ENCODE measurements at regions not wholly inside any gene's neighbourhood (a gene's known extent, or its start where the extent isn't known, plus 50 kb on each side); places are given as distances from the start of the nearest gene placed in this dataset.
"Not testable (repeated sequence)": the region's sequence is repeated elsewhere in the genome, so short reads cannot be mapped to it uniquely, and the experiment has no call there.

DNA sequence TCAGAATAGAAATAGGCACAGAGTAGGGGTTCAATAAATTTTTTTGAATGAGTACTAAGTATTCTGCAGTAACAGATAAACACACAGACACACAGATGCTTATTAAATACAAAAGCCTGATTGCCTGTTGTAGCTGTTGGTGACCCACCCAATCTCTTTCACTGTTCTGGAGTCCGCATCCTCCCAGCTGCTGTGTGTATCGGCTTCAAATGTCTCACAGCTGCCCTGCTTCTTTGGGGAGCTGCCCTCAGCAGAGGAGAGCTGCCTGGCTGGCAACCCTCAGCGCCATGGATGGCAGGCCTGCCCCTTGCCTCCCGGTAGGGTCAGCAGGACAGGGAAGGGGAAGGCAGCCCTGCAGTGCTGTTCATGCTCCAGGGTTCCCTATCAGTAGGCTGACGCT is 50.5 kb upstream of the PRNP start:
- DNase-seq (ENCODE audit: low read depth in 2 of 2): no peak

DNA sequence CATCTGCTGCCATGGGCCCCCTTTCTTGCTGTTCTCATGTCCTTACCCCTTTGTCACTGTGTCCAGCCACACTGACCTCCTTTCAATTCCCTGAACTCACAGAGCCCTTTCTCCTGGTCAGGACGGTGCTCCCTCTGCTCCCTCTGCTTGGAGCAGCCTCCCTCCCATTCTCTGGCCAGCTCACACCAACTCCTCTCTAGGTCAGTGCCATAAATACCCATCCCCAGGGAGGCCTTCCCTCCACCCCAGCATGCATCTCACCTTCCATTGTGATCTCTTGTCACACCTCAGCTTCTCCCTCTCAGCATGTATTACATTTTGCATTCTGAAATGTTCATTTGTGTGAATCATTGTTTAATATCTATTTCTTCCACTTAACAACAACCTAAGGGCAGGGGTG is 50.9 kb upstream of the PRNP start:
- DNase-seq (ENCODE audit: low read depth in 2 of 2): no peak

GRCh38 chr20:4633780-4634179 is 52.5 kb upstream of the PRNP start:
- peak; percentile 56 to 63 for DNase-seq (ENCODE audit: low read depth in 2 of 2)

DNA sequence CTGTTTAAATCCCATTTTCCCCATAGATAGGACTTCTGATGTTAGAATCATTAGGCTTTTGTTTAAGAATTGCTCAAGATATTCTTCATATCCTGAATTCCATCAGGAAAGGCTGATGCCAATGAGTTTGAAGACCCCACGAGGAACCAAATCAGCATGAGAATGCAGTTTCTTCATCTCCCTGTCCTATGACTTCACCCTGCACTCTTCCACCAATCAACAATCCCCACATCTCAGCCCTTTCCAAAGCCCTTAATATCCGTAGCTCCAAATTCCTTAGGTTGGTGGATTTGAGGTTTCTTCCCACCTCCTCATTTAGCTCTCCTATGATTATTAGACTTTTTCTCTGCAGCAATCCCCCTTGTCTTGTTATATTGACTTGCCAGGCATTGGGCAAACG is 52.9 kb upstream of the PRNP start:
- DNase-seq (ENCODE audit: low read depth in 2 of 2): no peak

GRCh38 chr20:4632876-4633275 is 53.4 kb upstream of the PRNP start:
- DNase-seq (ENCODE audit: low read depth in 2 of 2): no peak

GRCh38 chr20:4626228-4626627 is 60.0 kb upstream of the PRNP start:
- DNase-seq (ENCODE audit: low read depth in 2 of 2): no peak

- no peak for DNase-seq (ENCODE audit: low read depth in 2 of 2)
Measured at GRCh38 chr20:4625687-4626086, 60.6 kb upstream of the PRNP start.

- DNase-seq (ENCODE audit: low read depth in 2 of 2): not testable (repeated sequence)
Measured at GRCh38 chr20:4624675-4625336, 61.5 kb upstream of the PRNP start.

DNA sequence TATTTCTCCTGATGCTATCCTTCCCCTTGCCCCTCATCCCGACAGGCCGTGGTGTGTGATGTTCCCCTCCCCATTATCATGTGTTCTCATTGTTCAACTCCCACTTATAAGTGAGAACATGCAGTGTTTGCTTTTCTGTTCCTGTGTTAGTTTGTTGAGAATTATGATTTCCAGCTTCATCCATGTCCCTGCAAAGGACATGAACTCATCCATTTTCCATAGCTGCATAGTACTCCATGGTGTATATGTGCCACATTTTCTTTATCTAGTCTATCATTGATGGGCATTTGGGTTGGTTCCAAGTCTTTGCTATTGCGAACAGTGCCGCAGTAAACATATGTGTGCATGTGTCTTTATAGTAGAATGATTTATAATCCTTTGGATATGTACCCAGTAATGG is 67.1 kb upstream of the PRNP start:
- not testable (repeated sequence) for DNase-seq (ENCODE audit: low read depth in 2 of 2)

DNA sequence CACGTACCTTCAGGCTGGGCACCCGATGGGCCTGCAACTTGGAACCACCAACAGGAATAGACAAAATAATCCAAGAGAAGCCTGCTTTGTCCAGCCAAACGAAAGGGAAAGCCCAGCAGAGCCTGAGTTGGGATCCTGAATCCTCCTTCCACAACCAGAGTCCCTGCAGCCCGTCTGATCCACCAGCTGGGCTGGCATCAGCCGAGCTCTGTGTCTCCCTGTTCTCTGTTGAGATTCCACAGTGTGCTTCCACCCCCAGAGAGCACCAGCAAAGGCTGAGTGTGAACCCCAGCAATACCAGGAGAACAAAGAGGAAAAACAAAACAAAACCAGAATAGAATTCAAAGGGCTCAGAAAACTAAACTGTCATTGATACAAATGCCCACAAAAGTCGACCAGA is 68.8 kb upstream of the PRNP start:
- no peak for DNase-seq (ENCODE audit: low read depth in 2 of 2)

- no peak for DNase-seq (ENCODE audit: low read depth in 2 of 2)
Measured at GRCh38 chr20:4617019-4617418, 69.2 kb upstream of the PRNP start.

DNA sequence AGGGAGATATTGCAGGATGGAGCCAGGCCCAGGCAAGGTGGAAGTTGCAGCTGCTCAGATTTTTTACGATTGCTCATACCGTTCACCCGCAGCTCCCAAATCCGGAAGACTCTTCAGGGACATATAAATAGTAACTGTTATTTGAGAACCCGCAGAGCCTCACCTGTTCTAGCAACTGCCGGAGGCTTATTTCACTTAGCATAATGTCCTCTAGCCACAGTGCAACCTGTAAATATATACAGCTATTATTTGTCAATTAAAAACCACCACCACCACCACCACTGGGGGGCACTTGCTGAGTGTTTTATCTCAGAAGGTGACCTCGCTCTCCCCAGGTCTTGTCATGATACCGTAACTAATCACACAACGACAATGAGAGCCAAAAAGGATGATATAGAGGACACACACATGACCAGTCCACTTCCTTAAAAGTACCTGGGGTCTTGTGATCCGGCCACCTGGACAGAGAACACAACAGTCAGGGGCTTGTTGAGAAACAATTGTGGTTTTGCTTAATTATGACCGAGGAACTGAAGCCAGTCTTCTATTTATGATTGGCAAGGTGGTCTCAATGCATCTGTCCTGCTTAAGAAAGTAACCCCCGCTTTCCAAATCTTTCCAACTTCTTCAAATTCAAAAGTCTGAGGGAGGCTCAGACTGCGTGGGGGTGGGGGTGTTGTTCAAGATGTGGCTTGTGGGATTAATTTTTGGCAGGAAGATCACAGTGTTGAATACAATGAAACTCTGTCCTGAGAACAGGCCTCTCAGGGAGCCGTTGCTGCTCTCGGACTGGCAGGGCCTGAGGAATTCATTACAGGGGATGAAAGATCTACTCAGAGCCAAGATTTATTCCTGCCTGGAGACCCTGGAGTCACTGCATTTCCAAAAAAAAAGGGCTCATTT is 72.3 kb upstream of the PRNP start:
- no peak for DNase-seq (ENCODE audit: low read depth in 2 of 2)

DNA sequence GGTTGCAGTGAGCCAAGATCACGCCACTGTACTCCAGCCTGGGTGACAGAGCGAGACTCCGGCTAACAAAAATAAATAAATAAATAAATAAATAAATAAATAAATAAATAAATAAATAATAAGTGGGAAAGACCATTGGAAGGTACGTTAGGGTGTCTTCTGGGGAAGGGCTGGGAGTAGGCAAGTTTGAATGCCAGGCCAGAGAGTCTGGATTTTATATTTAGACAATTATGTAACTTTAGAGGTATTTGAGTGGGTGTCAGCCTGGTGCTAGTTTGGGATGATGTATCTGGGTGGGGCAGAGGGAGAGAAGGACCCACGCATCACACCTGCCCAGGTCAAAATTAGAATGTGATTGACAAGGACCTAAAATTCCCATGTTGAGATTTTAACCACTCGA is 73.1 kb upstream of the PRNP start:
- DNase-seq (ENCODE audit: low read depth in 2 of 2): no peak

DNA sequence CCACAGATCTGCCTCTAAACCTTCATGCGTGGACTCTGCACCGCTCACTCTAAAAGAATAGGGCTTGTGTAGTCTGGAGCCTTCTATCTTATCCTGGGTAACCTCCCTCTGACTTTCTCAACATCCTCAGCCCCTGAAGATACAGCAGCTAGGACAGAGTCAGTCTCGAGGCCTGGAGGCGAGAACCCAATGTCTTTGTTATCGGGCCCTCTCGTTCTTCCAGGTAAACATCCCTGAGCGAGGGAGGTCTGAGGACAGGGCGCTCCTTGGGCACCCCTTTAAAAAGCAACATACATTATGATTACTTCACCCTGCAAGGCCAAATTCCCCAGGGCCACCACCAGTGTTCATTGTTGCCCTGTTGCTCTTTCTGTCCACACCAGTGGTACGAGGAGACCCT is 75.4 kb upstream of the PRNP start:
- DNase-seq (ENCODE audit: low read depth in 2 of 2): no peak

- no peak for DNase-seq (ENCODE audit: low read depth in 2 of 2)
Measured at GRCh38 chr20:4609511-4609910, 76.7 kb upstream of the PRNP start.

DNA sequence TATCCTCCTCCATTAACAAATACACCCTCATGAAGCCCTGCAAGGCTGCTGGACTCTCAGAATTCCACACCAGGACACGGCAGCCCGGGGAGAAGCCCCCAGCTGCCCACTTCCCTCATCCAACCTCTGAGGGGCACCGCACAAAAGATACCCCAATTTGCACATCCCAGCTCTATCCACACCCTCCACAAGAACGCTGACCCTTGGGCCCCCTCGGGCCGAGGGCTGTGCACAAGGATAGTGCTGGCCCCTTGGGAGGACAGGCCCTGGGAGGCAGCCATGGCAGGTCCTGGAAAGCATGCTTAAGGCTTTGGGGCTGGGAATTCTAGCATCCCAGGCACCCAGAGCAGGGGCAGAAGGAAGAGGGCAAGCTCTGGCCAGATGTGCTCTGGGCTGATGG is 77.4 kb upstream of the PRNP start:
- no peak for DNase-seq (ENCODE audit: low read depth in 2 of 2)

- DNase-seq (ENCODE audit: low read depth in 2 of 2): peak; percentile 31 to 44
Measured at GRCh38 chr20:4607287-4607713, 79.0 kb upstream of the PRNP start.

- DNase-seq (ENCODE audit: low read depth in 2 of 2): no peak
Measured at GRCh38 chr20:4606051-4606450, 80.2 kb upstream of the PRNP start.

DNA sequence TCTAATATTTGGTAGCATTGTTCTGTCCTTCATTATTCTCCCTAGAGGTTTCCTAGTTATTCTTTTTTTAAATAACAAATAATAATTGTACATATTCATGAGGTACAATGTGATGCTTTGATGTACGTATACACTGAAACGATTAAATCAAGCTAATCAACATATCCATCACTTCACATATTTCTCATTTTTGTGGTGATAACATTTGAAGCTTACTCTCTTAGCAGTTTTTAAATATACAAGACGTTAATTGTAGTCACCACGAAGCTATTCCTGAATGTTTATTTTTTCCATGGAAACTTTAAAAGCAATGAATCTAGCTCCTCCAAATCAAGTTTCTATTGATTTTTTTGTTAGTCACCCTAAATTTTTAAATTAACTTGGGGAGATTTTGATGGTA is 81.1 kb upstream of the PRNP start:
- DNase-seq (ENCODE audit: low read depth in 2 of 2): no peak

- no peak for DNase-seq (ENCODE audit: low read depth in 2 of 2)
Measured at GRCh38 chr20:4604580-4604979, 81.7 kb upstream of the PRNP start.

GRCh38 chr20:4603724-4604123 is 82.5 kb upstream of the PRNP start:
- DNase-seq (ENCODE audit: low read depth in 2 of 2): no peak

GRCh38 chr20:4602297-4602631 is 84.0 kb upstream of the PRNP start:
- no peak for DNase-seq (ENCODE audit: low read depth in 2 of 2)

- no peak for DNase-seq (ENCODE audit: low read depth in 2 of 2)
Measured at GRCh38 chr20:4601630-4602296, 84.5 kb upstream of the PRNP start.
